OCI-LY3 (cell line): ENCODE measurements at regions not wholly inside any gene's neighbourhood (a gene's known extent, or its start where the extent isn't known, plus 50 kb on each side); places are given as distances from the start of the nearest gene placed in this dataset.

Experiments
- CTCF ChIP-seq: fragments of 200-600, 300-600 bp; sonication (generic); IDR thresholded peaks from 2 replicates; pipeline ENCODE4 v1.5.1; 2014; ENCODE audit warnings: antibody characterized with exemption, low read length, low read depth
- EZH2phosphoT487 ChIP-seq: fragments of 200-600 bp; shearing (Covaris generic); IDR thresholded peaks from 2 replicates; pipeline ENCODE4 v1.6.1; 2018; ENCODE audit warnings: antibody characterized with exemption, mixed run types, low read depth

DNA sequence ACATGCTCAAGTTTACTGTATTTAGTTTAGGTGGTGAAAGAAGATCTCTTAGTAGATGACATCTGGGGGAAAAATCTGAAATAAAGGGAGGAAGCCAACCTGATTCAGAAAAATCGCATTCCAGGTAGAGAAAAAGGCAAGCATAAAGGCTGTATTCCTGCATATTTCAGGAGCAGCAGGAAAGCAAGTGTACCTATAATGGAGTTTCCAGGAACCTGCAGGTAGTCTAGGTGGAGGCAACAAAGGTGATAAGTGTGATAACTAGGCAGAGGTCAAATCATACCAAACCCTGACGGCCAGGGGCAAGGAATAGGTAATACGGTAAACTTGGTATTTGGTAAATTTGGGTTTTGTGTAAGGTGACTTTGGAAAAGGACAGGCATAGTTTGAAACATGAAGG is 132.8 kb upstream of the GOT2 start:
- TF ChIP-seq CTCF (no peak), EZH2phosphoT487 (no peak)
